H9 (cell line): ENCODE measurements at regions not wholly inside any gene's neighbourhood (a gene's known extent, or its start where the extent isn't known, plus 50 kb on each side); places are given as distances from the start of the nearest gene placed in this dataset.

Experiments used
- DNase-seq: peaks from one replicate; pipeline ENCODE4 v3.0.0-alpha.2; 2017
- H2AFZ ChIP-seq: one replicate; pipeline ENCODE4 v1.6.1; 2013; ENCODE audit warnings: mild to moderate bottlenecking, low read length, control low read depth, moderate library complexity
- H2AK5ac ChIP-seq: 2 replicates; pipeline ENCODE4 v1.6.1; 2013; ENCODE audit warnings: low read length, control low read depth, mixed read lengths; ENCODE audit not compliant: insufficient read length
- H2BK120ac ChIP-seq: one replicate; pipeline ENCODE4 v1.6.1; 2013; ENCODE audit warnings: low read depth, mild to moderate bottlenecking, low read length, control low read depth, inconsistent platforms; ENCODE audit not compliant: poor library complexity, severe bottlenecking
- H2BK12ac ChIP-seq: 2 replicates; pipeline ENCODE4 v1.6.1; 2013; ENCODE audit warnings: low read length, control low read depth, mixed read lengths, low read depth; ENCODE audit not compliant: insufficient read length
- H2BK15ac ChIP-seq: 2 replicates; pipeline ENCODE4 v1.6.1; 2013; ENCODE audit warnings: low read depth, low read length, control low read depth
- H2BK20ac ChIP-seq: one replicate; pipeline ENCODE4 v1.6.1; 2013; ENCODE audit warnings: low read depth, mild to moderate bottlenecking, low read length, control low read depth, inconsistent platforms; ENCODE audit not compliant: poor library complexity, severe bottlenecking
- H2BK5ac ChIP-seq: 2 replicates; pipeline ENCODE4 v1.6.1; 2013; ENCODE audit warnings: low read length, control low read depth, mixed read lengths; ENCODE audit not compliant: insufficient read length
- H3K14ac ChIP-seq: 2 replicates; pipeline ENCODE4 v1.6.1; 2013; ENCODE audit warnings: low read length, control low read depth; ENCODE audit not compliant: insufficient read depth
- H3K18ac ChIP-seq: 2 replicates; pipeline ENCODE4 v1.6.1; 2013; ENCODE audit warnings: low read depth, mild to moderate bottlenecking, mixed read lengths, low read length, control low read depth; ENCODE audit not compliant: insufficient read length
- H3K23ac ChIP-seq: 2 replicates; pipeline ENCODE4 v1.6.1; 2013; ENCODE audit warnings: low read length, control low read depth, mixed read lengths, low read depth; ENCODE audit not compliant: insufficient read length
- H3K23me2 ChIP-seq: 2 replicates; pipeline ENCODE4 v1.6.1; 2013; ENCODE audit warnings: low read depth, mild to moderate bottlenecking, mixed read lengths, low read length, control low read depth; ENCODE audit not compliant: insufficient read length, poor library complexity, severe bottlenecking
- H3K27ac ChIP-seq: 2 replicates; pipeline ENCODE4 v1.5.1; 2013; ENCODE audit warnings: low read length, control low read depth, mixed read lengths, low read depth; ENCODE audit not compliant: insufficient read length
- H3K27me3 ChIP-seq: 2 replicates; pipeline ENCODE4 v1.6.1; 2013; ENCODE audit warnings: low read length, control low read depth, inconsistent platforms; ENCODE audit not compliant: insufficient read depth
- H3K4ac ChIP-seq: 2 replicates; pipeline ENCODE4 v1.6.1; 2013; ENCODE audit warnings: low read depth, mild to moderate bottlenecking, control low read depth, inconsistent platforms, low read length, moderate library complexity
- H3K4me1 ChIP-seq: 2 replicates; pipeline ENCODE4 v1.6.1; 2013; ENCODE audit warnings: low read length, control low read depth, inconsistent platforms; ENCODE audit not compliant: insufficient read depth
- H3K4me2 ChIP-seq: 2 replicates; pipeline ENCODE4 v1.6.1; 2013; ENCODE audit warnings: low read length, control low read depth, mixed read lengths; ENCODE audit not compliant: insufficient read length, insufficient read depth
- H3K56ac ChIP-seq: 2 replicates; pipeline ENCODE4 v1.6.1; 2013; ENCODE audit warnings: low read depth, mild to moderate bottlenecking, mixed read lengths, low read length, control low read depth; ENCODE audit not compliant: insufficient read length
- H3K79me1 ChIP-seq: 2 replicates; pipeline ENCODE4 v1.6.1; 2013; ENCODE audit warnings: low read depth, mild to moderate bottlenecking, moderate library complexity, low read length, control low read depth, inconsistent platforms; ENCODE audit not compliant: insufficient read depth, poor library complexity, severe bottlenecking
- H3K79me2 ChIP-seq: 2 replicates; pipeline ENCODE4 v1.6.1; 2013; ENCODE audit warnings: low read length, control low read depth, inconsistent platforms; ENCODE audit not compliant: insufficient read depth
- H3K9ac ChIP-seq: 2 replicates; pipeline ENCODE4 v1.6.1; 2013; ENCODE audit warnings: low read length, control low read depth, mixed read lengths; ENCODE audit not compliant: insufficient read length; ENCODE audit errors: extremely low read depth
- H3K9me3 ChIP-seq: one replicate; pipeline ENCODE4 v1.6.1; 2013; ENCODE audit warnings: low read depth, low read length, inconsistent platforms; ENCODE audit not compliant: control insufficient read depth
- H3T11ph ChIP-seq: one replicate; pipeline ENCODE4 v1.6.1; 2013; ENCODE audit warnings: mild to moderate bottlenecking, low read length, control low read depth, inconsistent platforms
- H4K20me1 ChIP-seq: one replicate; pipeline ENCODE4 v1.6.1; 2013; ENCODE audit not compliant: control insufficient read depth, insufficient read length, insufficient read depth
- H4K5ac ChIP-seq: 2 replicates; pipeline ENCODE4 v1.6.1; 2013; ENCODE audit warnings: low read depth, mild to moderate bottlenecking, mixed read lengths, low read length, control low read depth; ENCODE audit not compliant: insufficient read length
- H4K8ac ChIP-seq: replicated peaks from 2 replicates; pipeline ENCODE4 v1.6.1; 2013; ENCODE audit warnings: low read length, control low read depth, mixed read lengths, low read depth; ENCODE audit not compliant: insufficient read length
- H4K91ac ChIP-seq: 2 replicates; pipeline ENCODE4 v1.6.1; 2013; ENCODE audit warnings: low read depth, mild to moderate bottlenecking, moderate library complexity, mixed read lengths, low read length, control low read depth; ENCODE audit not compliant: insufficient read length
- H3K27ac Mint-ChIP-seq, 3 experiments: 2 replicates in 2 of 3; 3 replicates in 1 of 3; pipeline ENCODE4 v1.8.0; 2020 to 2021; ENCODE audit warnings: mixed read lengths in 3 of 3, mild to moderate bottlenecking in 1 of 3, moderate library complexity in 1 of 3
- H3K27me3 Mint-ChIP-seq: 2 replicates; pipeline ENCODE4 v1.8.0; 2021; ENCODE audit warnings: low read depth, mild to moderate bottlenecking, moderate library complexity, mixed read lengths
- H3K36me3 Mint-ChIP-seq, 3 experiments: 2 replicates in 2 of 3; 3 replicates in 1 of 3; pipeline ENCODE4 v1.8.0; 2020 to 2021; ENCODE audit warnings: low read depth in 3 of 3, mixed read lengths in 3 of 3; ENCODE audit not compliant: insufficient read depth in 1 of 3
- H3K4me1 Mint-ChIP-seq, 2 experiments: 2 replicates each; pipeline ENCODE4 v1.8.0; 2020; ENCODE audit warnings: mixed read lengths in 2 of 2
- H3K4me3 Mint-ChIP-seq, 2 experiments: 2 replicates in 1 of 2; 3 replicates in 1 of 2; pipeline ENCODE4 v1.8.0; 2020 to 2021; ENCODE audit warnings: mild to moderate bottlenecking in 2 of 2, mixed read lengths in 2 of 2, moderate library complexity in 1 of 2
- H3K9me3 Mint-ChIP-seq, 2 experiments: 2 replicates in 1 of 2; 3 replicates in 1 of 2; pipeline ENCODE4 v1.8.0; 2020; ENCODE audit warnings: mild to moderate bottlenecking in 2 of 2, mixed read lengths in 2 of 2, moderate library complexity in 1 of 2
- whole genome bisulfite sequencing: extraction: QIAGEN DNeasy Blood & Tissue Kit; methylation state at CpG from one replicate; pipeline ENCODE4 v1.1.7; 2013; ENCODE audit warnings: missing lambda C conversion rate, low lambda C conversion rate, mixed read lengths; ENCODE audit not compliant: insufficient read length; ENCODE audit errors: extremely low coverage; 5-methylcytosine and 5-hydroxymethylcytosine counted together
- TF ChIP-seq, protein P1 (sequence below): fragments of 200-600 bp; sonication (generic); conservative IDR thresholded peaks from 3 replicates; pipeline ENCODE4 v1.8.0; 2021; ENCODE audit warnings: antibody characterized with exemption, mild to moderate bottlenecking

DNA sequence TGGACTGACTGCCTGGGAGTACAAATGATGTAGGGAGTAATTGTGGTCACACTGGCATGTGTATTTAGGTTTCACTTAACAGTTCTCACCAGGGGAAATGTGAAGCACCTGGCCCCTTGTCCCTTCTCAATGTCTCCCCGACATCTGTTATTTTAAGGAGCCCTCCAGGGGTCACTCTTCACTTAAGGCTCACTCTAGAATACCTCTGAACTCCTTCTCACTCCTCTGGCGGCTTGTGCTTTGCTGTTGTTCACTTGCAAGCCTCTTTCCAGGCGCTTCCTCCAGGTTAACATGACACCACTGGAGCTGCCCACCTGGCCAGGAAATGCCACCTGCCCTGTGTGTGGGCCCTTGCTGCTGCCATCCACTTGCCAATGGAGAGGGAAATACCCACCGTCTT is 56.5 kb upstream of the GZMB start:
- H3K36me3 Mint-ChIP-seq: no peaks in the 10 kb centered on the region

More for the DNA sequence above, 56.5 kb upstream of the GZMB start:
- Histone ChIP-seq H3K56ac (no peak overlapping the region), H2AFZ (no peak overlapping the region), H4K5ac (no peak overlapping the region), H4K20me1 (no peaks in the 10 kb centered on the region), H3K9me3 (no peaks in the 10 kb centered on the region), H3K4ac (no peak overlapping the region), H3K14ac (no peak overlapping the region), H3T11ph (no peak overlapping the region), H2BK20ac (no peak overlapping the region), H3K79me1 (no peaks in the 10 kb centered on the region), H3K23ac (no peak overlapping the region), H3K4me1 (peaks cover 2% of the 10 kb centered on the region; the same call in 1 of the 2 replicates), H2BK12ac (no peak overlapping the region), H3K23me2 (no peaks in the 10 kb centered on the region), H2BK120ac (no peak overlapping the region), H3K4me2 (no peak overlapping the region), H2BK5ac (no peak overlapping the region), H3K79me2 (no peaks in the 10 kb centered on the region), H3K27me3 (no peaks in the 10 kb centered on the region), H2BK15ac (no peak overlapping the region), H2AK5ac (no peak overlapping the region), H3K27ac (no peak overlapping the region), H4K91ac (no peak overlapping the region), H3K18ac (no peak overlapping the region), H4K8ac (no peak overlapping the region), H3K9ac (no peak overlapping the region)
- Mint-ChIP-seq H3K9me3 (no peaks in the 10 kb centered on the region), H3K27ac (no peak overlapping the region), H3K27me3 (peaks cover 2% of the 10 kb centered on the region; the same call in 1 of the 2 replicates), H3K4me1 (peaks cover 13 to 22% of the 10 kb centered on the region in 2 experiments; a peak in 3 of 4 replicates), H3K4me3 (no peak overlapping the region)
- WGBS: no CpG with 5 or more reads among the region's 4 CpGs
- DNase-seq: peak; percentile 77
- TF ChIP-seq, protein P1, sequence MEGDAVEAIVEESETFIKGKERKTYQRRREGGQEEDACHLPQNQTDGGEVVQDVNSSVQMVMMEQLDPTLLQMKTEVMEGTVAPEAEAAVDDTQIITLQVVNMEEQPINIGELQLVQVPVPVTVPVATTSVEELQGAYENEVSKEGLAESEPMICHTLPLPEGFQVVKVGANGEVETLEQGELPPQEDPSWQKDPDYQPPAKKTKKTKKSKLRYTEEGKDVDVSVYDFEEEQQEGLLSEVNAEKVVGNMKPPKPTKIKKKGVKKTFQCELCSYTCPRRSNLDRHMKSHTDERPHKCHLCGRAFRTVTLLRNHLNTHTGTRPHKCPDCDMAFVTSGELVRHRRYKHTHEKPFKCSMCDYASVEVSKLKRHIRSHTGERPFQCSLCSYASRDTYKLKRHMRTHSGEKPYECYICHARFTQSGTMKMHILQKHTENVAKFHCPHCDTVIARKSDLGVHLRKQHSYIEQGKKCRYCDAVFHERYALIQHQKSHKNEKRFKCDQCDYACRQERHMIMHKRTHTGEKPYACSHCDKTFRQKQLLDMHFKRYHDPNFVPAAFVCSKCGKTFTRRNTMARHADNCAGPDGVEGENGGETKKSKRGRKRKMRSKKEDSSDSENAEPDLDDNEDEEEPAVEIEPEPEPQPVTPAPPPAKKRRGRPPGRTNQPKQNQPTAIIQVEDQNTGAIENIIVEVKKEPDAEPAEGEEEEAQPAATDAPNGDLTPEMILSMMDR: peak; percentile 51
